SK-N-SH (cell line): ENCODE measurements at regions not wholly inside any gene's neighbourhood (a gene's known extent, or its start where the extent isn't known, plus 50 kb on each side); places are given as distances from the start of the nearest gene placed in this dataset.

Source experiments
- CTCF ChIA-PET: fragments of 300-600, 350-600 bp; formaldehyde crosslinking; extraction: SDS; loops from one replicate; lab custom pipeline; 2021; lab: Yijun Ruan, JAX
- POLR2A ChIA-PET: fragments of 350-600 bp; sonication (Branson Sonifier 250); formaldehyde crosslinking; extraction: SDS; loops from one replicate; lab custom pipeline; 2020; ENCODE audit warnings: antibody characterized with exemption, inconsistent platforms; lab: Yijun Ruan, JAX
- DNase-seq: peaks from one replicate; pipeline ENCODE4 v3.0.0; 2012
- H2AFZ ChIP-seq: fragments of 200-600 bp; sonication (generic); 2 replicates; pipeline ENCODE4 v1.8.1; 2016; ENCODE audit warnings: antibody characterized with exemption, mild to moderate bottlenecking, low read depth
- H3F3A ChIP-seq: fragments of 200-600 bp; sonication (generic); replicated peaks from 2 replicates; pipeline ENCODE3; 2016; ENCODE audit warnings: antibody characterized with exemption, mild to moderate bottlenecking; ENCODE audit not compliant: insufficient read depth
- H3K27ac ChIP-seq, 2 experiments: fragments of 200-500 bp in 1 of 2; fragments of 200-600 bp in 1 of 2; sonication (Bioruptor generic) in 1 of 2; sonication (generic), shearing (Covaris generic) in 1 of 2; 2 replicates each; pipeline versions ENCODE4 v1.5.1 to v1.6.1; 2014 to 2016; ENCODE audit warnings: low read depth in 2 of 2, inconsistent platforms in 1 of 2, low read length in 1 of 2, mild to moderate bottlenecking in 1 of 2, mixed read lengths in 1 of 2
- H3K27me3 ChIP-seq: fragments of 200-600 bp; sonication (generic), shearing (Covaris generic); 2 replicates; pipeline ENCODE4 v1.6.1; 2016; ENCODE audit warnings: mixed run types; ENCODE audit not compliant: insufficient read depth
- H3K36me3 ChIP-seq, 2 experiments: fragments of 200-500 bp in 1 of 2; fragments of 200-600 bp in 1 of 2; sonication (Bioruptor generic) in 1 of 2; sonication (generic) in 1 of 2; replicated peaks in 1 of 2; 2 replicates each; pipeline versions ENCODE3 to v1.5.1; 2014 to 2016; ENCODE audit warnings: low read length in 1 of 2, mild to moderate bottlenecking in 1 of 2; ENCODE audit not compliant: insufficient read depth in 2 of 2, control insufficient read depth in 1 of 2
- H3K4me1 ChIP-seq, 2 experiments: fragments of 200-500 bp in 1 of 2; fragments of 200-600 bp in 1 of 2; sonication (Bioruptor generic) in 1 of 2; sonication (generic), shearing (Covaris generic) in 1 of 2; 2 replicates each; pipeline versions ENCODE4 v1.5.1 to v1.6.1; 2014 to 2016; ENCODE audit warnings: low read depth in 1 of 2, low read length in 1 of 2, mixed run types in 1 of 2; ENCODE audit not compliant: insufficient read depth in 2 of 2, control insufficient read depth in 1 of 2
- H3K4me2 ChIP-seq: fragments of 200-600 bp; sonication (generic), shearing (Covaris generic); 2 replicates; pipeline ENCODE4 v1.6.1; 2017; ENCODE audit warnings: mixed run types
- H3K4me3 ChIP-seq, 2 experiments: fragments of 200-500 bp in 1 of 2; fragments of 200-600 bp in 1 of 2; sonication (Bioruptor generic) in 1 of 2; sonication (generic), shearing (Covaris generic) in 1 of 2; 2 replicates each; pipeline versions ENCODE4 v1.5.1 to v1.8.1; 2014 to 2016; ENCODE audit warnings: low read depth in 2 of 2, inconsistent platforms in 1 of 2, low read length in 1 of 2, mild to moderate bottlenecking in 1 of 2, mixed read lengths in 1 of 2, moderate library complexity in 1 of 2
- H3K79me2 ChIP-seq: fragments of 200-600 bp; sonication (generic); 2 replicates; pipeline ENCODE4 v1.8.1; 2017; ENCODE audit warnings: mild to moderate bottlenecking; ENCODE audit not compliant: insufficient read depth
- H3K9ac ChIP-seq: fragments of 200-600 bp; sonication (generic); 2 replicates; pipeline ENCODE4 v1.6.1; 2017; ENCODE audit warnings: mixed run types
- H3K9me2 ChIP-seq: fragments of 200-600 bp; sonication (generic); 2 replicates; pipeline ENCODE4 v1.6.1; 2017; ENCODE audit warnings: mixed run types
- H3K9me3 ChIP-seq: fragments of 200-600 bp; sonication (generic); 2 replicates; pipeline ENCODE4 v1.6.1; 2017; ENCODE audit warnings: mixed run types, mild to moderate bottlenecking, moderate library complexity
- H4K20me1 ChIP-seq: fragments of 200-600 bp; sonication (generic); 2 replicates; pipeline ENCODE4 v1.6.1; 2017; ENCODE audit warnings: mild to moderate bottlenecking, mixed run types; ENCODE audit not compliant: insufficient read depth
- CHD2 ChIP-seq: fragments of 150-350 bp; IDR thresholded peaks from 2 replicates; pipeline ENCODE4 v1.6.1; 2018; ENCODE audit warnings: low read length; ENCODE audit not compliant: partially characterized antibody
- CTCF ChIP-seq: fragments of 200-600 bp; sonication (generic); IDR thresholded peaks from 2 replicates; pipeline ENCODE4 v1.6.1; 2017; ENCODE audit warnings: antibody characterized with exemption, mild to moderate bottlenecking, moderate library complexity
- ELF1 ChIP-seq: IDR thresholded peaks from 2 replicates; pipeline ENCODE4 v1.4.0; 2012
- FOXJ3 ChIP-seq: sonication (generic); formaldehyde crosslinking; IDR thresholded peaks from 2 replicates; pipeline ENCODE4 v1.5.1; 2020; ENCODE audit warnings: mild to moderate bottlenecking, missing genetic modification reagents
- GABPA ChIP-seq: IDR thresholded peaks from 2 replicates; pipeline ENCODE4 v1.4.0; 2012; ENCODE audit warnings: low read depth, mild to moderate bottlenecking
- IRF3 ChIP-seq: fragments of 150-350 bp; IDR thresholded peaks from 2 replicates; pipeline ENCODE4 v1.6.1; 2016; ENCODE audit warnings: mild to moderate bottlenecking, low read depth, low read length
- JUND ChIP-seq: IDR thresholded peaks from 2 replicates; pipeline ENCODE4 v1.4.0; 2012
- MAX ChIP-seq: IDR thresholded peaks from 2 replicates; pipeline ENCODE4 v1.4.0; 2012; ENCODE audit warnings: low read depth
- MXI1 ChIP-seq: IDR thresholded peaks from 2 replicates; pipeline ENCODE4 v1.6.1; 2012; ENCODE audit warnings: mild to moderate bottlenecking, low read depth, low read length, improper control_type of control experiment
- NFIC ChIP-seq: IDR thresholded peaks from 2 replicates; pipeline ENCODE4 v1.4.0; 2012; ENCODE audit warnings: borderline replicate concordance
- PBX3 ChIP-seq: IDR thresholded peaks from 2 replicates; pipeline ENCODE4; 2012
- RAD21 ChIP-seq: IDR thresholded peaks from 2 replicates; pipeline ENCODE4 v1.6.1; 2012; ENCODE audit warnings: mild to moderate bottlenecking, low read length
- RCOR1 ChIP-seq: fragments of 150-350 bp; IDR thresholded peaks from 2 replicates; pipeline ENCODE4 v1.6.1; 2017; ENCODE audit warnings: antibody characterized with exemption, low read length
- RFX5 ChIP-seq: IDR thresholded peaks from 2 replicates; pipeline ENCODE4 v1.6.1; 2012; ENCODE audit warnings: mild to moderate bottlenecking, improper control_type of control experiment, low read length
- RXRA ChIP-seq: IDR thresholded peaks from 2 replicates; pipeline ENCODE4 v1.4.0; 2012; ENCODE audit warnings: low read depth, mild to moderate bottlenecking, borderline replicate concordance
- SMC3 ChIP-seq: IDR thresholded peaks from 2 replicates; pipeline ENCODE4 v1.6.1; 2012; ENCODE audit warnings: low read depth, low read length, improper control_type of control experiment
- TAF1 ChIP-seq: IDR thresholded peaks from 2 replicates; pipeline ENCODE4 v1.6.1; 2012; ENCODE audit warnings: low read depth, mild to moderate bottlenecking, low read length, moderate library complexity, borderline replicate concordance
- USF1 ChIP-seq: IDR thresholded peaks from 2 replicates; pipeline ENCODE4 v1.4.0; 2012; ENCODE audit warnings: low read depth, borderline replicate concordance
- YY1 ChIP-seq: IDR thresholded peaks from 2 replicates; pipeline ENCODE4 v1.4.0; 2012; ENCODE audit warnings: low read depth, mild to moderate bottlenecking
- ZBTB33 ChIP-seq: IDR thresholded peaks from 2 replicates; pipeline ENCODE4 v1.4.0; 2012; ENCODE audit warnings: low read depth, borderline replicate concordance
- WGBS: methylation state at CpG from one replicate; pipeline ENCODE4 v1.1.6; 2017; ENCODE audit warnings: low lambda C conversion rate; 5-methylcytosine and 5-hydroxymethylcytosine counted together

- H3K9me2 ChIP-seq: no peaks in the 10 kb centered on the region
- 61% methylated on average over 4 of the region's 4 CpGs for WGBS
- CTCF ChIA-PET: no interaction called here
- no peaks in the 10 kb centered on the region for H3K79me2 ChIP-seq
- H3K4me1 ChIP-seq: no peaks in the 10 kb centered on the region
- no peaks in the 10 kb centered on the region for H3K9me3 ChIP-seq
- POLR2A ChIA-PET: no interaction called here
- H4K20me1 ChIP-seq: no peaks in the 10 kb centered on the region
- H3K27ac ChIP-seq: no peak overlapping the region
- H3F3A ChIP-seq: no peaks in the 10 kb centered on the region
- H3K4me3 ChIP-seq: no peak overlapping the region
- H3K9ac ChIP-seq: no peak overlapping the region
- no peaks in the 10 kb centered on the region for H3K27me3 ChIP-seq
- DNase-seq: no peak
- H3K4me2 ChIP-seq: no peak overlapping the region
- H3K36me3 ChIP-seq: no peaks in the 10 kb centered on the region
- no peak for TF ChIP-seq JUND
- no peak for TF ChIP-seq ZBTB33
- TF ChIP-seq TAF1: no peak
- TF ChIP-seq MAX: no peak
- no peak for TF ChIP-seq RXRA
- no peak for TF ChIP-seq NFIC
- no peak for TF ChIP-seq RAD21
- TF ChIP-seq IRF3: no peak
- TF ChIP-seq FOXJ3 (CRISPR knock-in tag): no peak
- TF ChIP-seq PBX3: no peak
- TF ChIP-seq USF1: no peak
- no peak for TF ChIP-seq CHD2
- TF ChIP-seq RFX5: no peak
- no peak for TF ChIP-seq YY1
- no peak for TF ChIP-seq SMC3
- TF ChIP-seq MXI1: no peak
- TF ChIP-seq GABPA: no peak
- no peak for TF ChIP-seq CTCF
- no peak for TF ChIP-seq RCOR1
- no peak for TF ChIP-seq ELF1
- no peak overlapping the region for H2AFZ ChIP-seq
Measured at GRCh38 chr16:63655846-63656245, 1466.0 kb downstream of the CDH11 start.
